ENCODE measurements at regions not wholly inside any gene's neighbourhood (a gene's known extent, or its start where the extent isn't known, plus 50 kb on each side); places are given as distances from the start of the nearest gene placed in this dataset.

- in situ Hi-C loops (cut with HindIII; ENCODE audit: low sequenced_read_pairs) = no loop called here
- no peak for DNase-seq (ENCODE audit: low spot score)
Observed at GRCh38 chr2:219967247-219968245, 340.1 kb downstream of the SLC4A3 start.

GRCh38 chr2:219968685-219969345, 341.4 kb downstream of the SLC4A3 start:
- DNase-seq (ENCODE audit: low spot score) = no peak
- in situ Hi-C loops (cut with HindIII; ENCODE audit: low sequenced_read_pairs) = no loop called here

DNA sequence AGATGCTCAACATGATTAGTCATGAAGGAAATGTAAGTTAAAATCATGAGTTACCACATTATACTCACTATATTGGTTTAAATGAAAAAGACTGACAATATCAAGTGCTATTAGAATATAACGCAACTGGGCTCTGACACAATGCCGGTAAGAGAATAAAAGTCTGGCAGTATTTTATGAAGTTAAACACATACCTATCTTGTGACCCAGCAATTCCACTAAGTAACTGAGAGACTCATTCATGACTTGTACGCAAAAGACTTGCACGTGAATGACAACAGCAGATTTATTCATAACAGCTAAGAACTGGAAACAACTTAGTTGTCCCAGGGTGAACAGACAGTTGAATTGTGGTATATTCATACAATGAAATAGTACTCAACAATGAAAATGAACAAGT, 342.1 kb downstream of the SLC4A3 start:
- DNase-seq (ENCODE audit: low spot score) = no peak
- in situ Hi-C loops (cut with HindIII; ENCODE audit: low sequenced_read_pairs) = no loop called here

DNA sequence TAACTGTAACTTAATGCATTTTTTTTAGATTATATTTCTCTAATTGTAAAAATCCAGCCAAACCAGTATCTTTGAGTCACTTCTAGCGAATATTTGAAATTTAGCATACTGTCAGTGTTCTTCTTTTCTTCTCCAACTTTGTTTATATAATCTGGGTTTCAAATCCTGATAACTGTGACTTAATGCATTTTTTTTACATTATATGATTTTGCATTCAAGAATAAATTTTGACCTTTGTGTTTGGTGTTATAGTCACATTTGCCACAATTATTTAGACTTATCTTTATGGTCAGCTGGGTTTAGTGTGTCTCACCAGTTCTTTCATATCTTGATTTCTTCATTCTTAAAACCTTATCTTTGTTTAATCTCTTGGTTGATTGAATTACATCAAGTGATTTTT, 345.7 kb downstream of the SLC4A3 start:
- no peak for DNase-seq (ENCODE audit: low spot score)
- in situ Hi-C loops (cut with HindIII; ENCODE audit: low sequenced_read_pairs) = no loop called here

- in situ Hi-C loops (cut with HindIII; ENCODE audit: low sequenced_read_pairs) = no loop called here
- DNase-seq (ENCODE audit: low spot score) = no peak
Observed at GRCh38 chr2:219976871-219977270, 349.4 kb downstream of the SLC4A3 start.

GRCh38 chr2:219980638-219981037, 353.2 kb downstream of the SLC4A3 start:
- no peak for DNase-seq (ENCODE audit: low spot score)
- in situ Hi-C loops (cut with HindIII; ENCODE audit: low sequenced_read_pairs) = no loop called here

- no peak for DNase-seq (ENCODE audit: low spot score)
- in situ Hi-C loops (cut with HindIII; ENCODE audit: low sequenced_read_pairs) = no loop called here
Observed at GRCh38 chr2:219983836-219984235, 356.4 kb downstream of the SLC4A3 start.

- DNase-seq (ENCODE audit: low spot score) = no peak
Observed at GRCh38 chr2:219985017-219985416, 357.6 kb downstream of the SLC4A3 start.

DNA sequence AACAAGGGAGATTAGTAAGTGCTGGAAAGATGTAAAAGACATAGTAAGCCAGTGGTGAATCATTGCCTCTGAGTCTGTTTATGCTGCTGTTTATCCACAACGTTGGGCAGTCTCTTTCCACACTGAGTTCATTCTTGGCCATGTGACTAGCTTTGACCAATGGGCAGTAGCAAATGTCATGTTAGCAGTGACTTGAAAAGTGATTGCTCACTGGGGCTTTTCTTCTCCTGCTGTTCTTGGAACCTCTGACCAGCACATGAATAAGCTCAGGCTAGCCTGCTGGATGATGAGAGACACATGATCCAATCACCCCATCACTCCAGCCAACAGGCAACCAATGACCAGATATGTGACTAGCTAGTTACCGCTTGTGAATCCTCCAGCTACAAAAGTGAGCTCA, 360.4 kb downstream of the SLC4A3 start:
- in situ Hi-C loops (cut with HindIII; ENCODE audit: low sequenced_read_pairs) = no loop called here
- DNase-seq (ENCODE audit: low spot score) = no peak

More at GRCh38 chr2:219985017-219985416, 357.6 kb downstream of the SLC4A3 start:
- in situ Hi-C loops (cut with HindIII; ENCODE audit: low sequenced_read_pairs) = no loop called here

DNA sequence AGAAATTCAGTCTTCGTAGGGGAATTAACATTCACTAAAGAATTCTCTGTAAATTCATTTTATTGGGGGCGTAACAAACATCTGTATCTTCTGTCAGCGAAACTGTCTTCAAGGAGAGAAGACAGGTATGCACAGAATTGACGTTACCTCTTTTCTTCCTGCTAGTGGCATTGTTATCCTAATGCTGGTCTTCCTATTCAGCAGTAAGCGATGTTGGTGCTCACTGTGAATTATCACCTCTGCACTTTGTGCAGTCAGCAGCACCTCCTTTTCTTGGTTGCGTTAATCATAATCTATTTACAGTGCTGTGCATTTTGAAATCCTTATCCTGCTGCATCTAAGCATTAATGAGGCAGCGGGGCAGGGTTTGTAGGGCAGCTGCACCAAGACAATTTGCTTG, 362.3 kb downstream of the SLC4A3 start:
- no peak for DNase-seq (ENCODE audit: low spot score)
- in situ Hi-C loops (cut with HindIII; ENCODE audit: low sequenced_read_pairs) = no loop called here

DNA sequence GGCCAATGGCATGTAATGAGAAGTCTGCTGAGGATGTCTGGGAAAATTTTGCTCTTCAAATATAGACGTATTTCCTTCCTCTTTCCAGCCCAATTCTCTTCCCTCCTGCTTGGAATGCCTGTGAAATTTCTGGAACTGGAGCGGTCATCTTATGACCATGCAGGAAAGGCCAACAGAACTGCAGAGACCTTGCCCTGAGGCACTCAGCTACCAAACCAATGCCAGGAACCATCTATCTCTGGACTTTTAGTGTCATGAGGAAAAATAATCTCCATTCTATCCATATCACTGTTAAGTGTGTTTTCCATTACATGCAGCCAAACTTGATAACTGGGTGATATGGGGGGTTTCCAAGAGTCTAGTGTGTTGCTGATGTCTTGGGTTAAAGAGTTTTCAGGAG, 363.7 kb downstream of the SLC4A3 start:
- no peak for DNase-seq (ENCODE audit: low spot score)
- in situ Hi-C loops (cut with HindIII; ENCODE audit: low sequenced_read_pairs) = no loop called here

GRCh38 chr2:219995399-219995798, 368.0 kb downstream of the SLC4A3 start:
- no peak for DNase-seq (ENCODE audit: low spot score)
- in situ Hi-C loops (cut with HindIII; ENCODE audit: low sequenced_read_pairs) = no loop called here

DNA sequence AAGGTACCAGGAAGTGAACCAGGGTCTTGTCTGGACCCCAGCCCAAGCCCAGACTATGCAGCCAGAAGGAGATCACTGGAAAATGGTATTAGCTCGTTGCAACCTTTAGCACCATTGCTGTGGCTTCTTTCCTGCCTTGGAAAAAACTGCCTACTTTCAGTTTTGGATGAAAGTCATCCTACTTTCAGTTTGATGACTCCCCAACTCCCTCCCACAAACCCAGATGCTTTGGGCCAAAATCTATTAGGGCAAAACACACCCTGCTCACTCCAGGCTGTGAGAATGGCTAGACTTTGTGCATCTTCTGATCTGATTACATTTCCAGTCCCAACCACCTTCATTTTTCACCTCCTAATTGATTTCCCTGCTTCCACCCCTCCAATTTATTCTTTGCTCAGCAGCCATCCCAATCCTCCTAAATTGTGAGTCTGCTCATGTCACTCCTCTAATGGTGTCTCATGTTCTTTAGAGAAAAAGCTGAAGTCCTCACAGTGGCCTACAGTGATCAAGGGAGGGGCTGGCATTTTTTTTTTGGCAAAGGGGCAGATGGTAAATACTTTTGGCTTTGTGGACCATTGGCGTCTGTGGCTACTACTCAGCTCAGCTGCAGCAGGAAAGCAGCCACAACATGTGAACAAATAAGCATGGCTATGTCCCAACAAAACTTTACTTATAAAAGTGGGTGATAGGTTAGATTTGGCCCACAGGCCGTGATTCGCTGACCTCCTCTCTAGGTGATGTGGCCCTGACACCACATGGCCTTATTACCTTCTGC, 368.7 kb downstream of the SLC4A3 start:
- in situ Hi-C loops (cut with HindIII; ENCODE audit: low sequenced_read_pairs) = no loop called here
- DNase-seq (ENCODE audit: low spot score) = no peak

GRCh38 chr2:219997341-219997851, 370.0 kb downstream of the SLC4A3 start:
- in situ Hi-C loops (cut with HindIII; ENCODE audit: low sequenced_read_pairs) = no loop called here
- no peak for DNase-seq (ENCODE audit: low spot score)

DNA sequence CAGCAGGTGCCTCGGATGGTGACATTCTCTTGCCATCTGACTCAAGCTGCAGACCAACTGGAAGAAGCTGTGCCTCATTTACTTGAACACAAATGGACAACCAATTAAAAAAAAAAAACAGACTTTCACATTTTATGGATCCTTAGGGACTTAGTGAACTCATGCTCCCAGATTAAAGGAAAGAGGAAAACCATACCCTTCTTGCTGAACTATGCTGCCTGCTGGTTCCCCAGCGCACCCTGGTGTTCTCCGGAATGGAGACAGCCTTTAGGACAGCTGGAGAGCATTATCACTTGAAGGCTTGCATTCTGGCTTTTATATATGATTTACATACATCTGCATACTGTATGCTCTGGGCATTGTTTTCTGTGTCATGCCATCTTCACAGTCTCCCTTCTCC, 370.7 kb downstream of the SLC4A3 start:
- DNase-seq (ENCODE audit: low spot score) = no peak
- in situ Hi-C loops (cut with HindIII; ENCODE audit: low sequenced_read_pairs) = no loop called here

DNA sequence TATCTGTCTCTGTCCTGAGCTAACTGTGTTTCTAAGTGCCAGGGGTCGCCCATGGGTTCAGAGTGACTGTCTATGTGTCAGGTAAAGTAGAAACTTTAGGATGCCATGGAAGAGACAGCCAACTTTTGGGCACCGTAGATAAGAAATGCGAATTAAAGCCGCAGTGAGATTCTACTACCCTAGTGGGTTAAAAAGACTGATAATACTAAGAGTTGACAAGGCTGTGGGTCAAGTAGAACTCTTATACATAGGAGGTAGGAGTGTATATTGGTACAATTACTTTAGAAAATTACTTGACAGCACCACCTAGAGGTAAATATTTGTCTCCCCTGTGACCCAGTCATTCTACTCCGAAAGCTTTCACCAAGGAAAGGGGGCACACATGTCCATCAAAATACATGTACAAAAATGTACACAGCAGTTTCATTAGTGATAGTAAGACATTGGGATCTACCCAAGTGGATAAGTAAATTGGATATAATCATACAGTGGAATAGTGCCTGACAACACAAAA, 371.3 kb downstream of the SLC4A3 start:
- in situ Hi-C loops (cut with HindIII; ENCODE audit: low sequenced_read_pairs) = no loop called here
- DNase-seq (ENCODE audit: low spot score) = no peak

DNA sequence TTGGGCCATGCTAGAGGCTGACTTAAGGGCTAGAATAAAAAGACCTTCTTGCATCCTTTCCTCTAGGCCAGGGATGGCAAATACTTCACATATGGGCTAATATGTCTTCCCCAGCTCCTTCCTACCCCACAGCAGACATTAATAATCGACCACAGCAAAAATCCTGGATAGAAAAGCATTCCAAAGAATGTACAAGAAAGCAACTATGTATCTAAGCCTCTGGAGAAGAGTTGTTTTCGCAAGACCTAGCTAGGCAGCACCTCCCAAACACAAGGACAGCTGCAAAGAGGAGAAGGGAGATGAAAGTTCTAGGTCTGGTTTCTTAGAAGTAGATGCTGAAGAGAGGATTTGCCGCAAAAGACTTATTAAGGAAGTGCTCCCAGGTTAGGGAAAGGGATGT, 372.6 kb downstream of the SLC4A3 start:
- in situ Hi-C loops (cut with HindIII; ENCODE audit: low sequenced_read_pairs) = no loop called here
- DNase-seq (ENCODE audit: low spot score) = no peak

DNA sequence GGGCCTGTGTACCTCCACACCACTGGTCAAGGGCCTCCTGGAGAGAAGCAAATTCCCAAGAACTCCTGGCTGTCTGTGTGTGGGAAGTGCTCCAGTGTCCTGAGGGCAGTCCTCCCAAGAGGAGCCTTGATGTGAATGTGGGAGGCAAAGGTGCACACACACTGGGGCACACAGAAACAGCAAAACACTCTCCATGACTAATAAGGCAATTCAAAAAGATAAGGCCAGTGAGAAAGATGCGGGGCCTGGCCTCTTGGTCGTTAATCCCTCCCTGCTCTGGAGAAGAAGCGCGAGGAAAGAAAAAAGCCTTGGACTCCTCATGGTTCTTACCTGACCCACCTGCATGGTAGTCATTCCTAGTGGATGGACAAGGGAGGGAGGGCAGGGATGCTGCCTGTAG, 373.2 kb downstream of the SLC4A3 start:
- in situ Hi-C loops (cut with HindIII; ENCODE audit: low sequenced_read_pairs) = no loop called here
- DNase-seq (ENCODE audit: low spot score) = no peak

DNA sequence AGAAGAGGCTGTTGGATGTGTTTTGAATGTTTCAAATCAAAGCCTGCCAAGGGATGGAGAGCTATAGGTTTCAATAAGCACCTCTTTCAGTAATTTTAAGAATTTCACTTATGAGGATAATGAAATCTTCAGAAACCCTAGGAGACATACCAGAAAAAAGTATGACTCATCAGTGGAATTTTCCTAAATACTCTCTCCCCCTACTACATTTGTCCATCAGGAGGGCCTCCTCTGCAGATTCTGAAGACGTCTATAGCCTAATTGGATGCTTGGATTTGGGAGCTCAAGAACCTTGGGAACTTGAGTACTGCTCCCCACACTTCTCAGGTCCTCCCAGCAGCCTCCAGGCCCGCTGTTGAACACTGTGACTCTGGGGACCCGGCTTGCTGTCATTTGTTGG, 374.3 kb downstream of the SLC4A3 start:
- no peak for DNase-seq (ENCODE audit: low spot score)
- in situ Hi-C loops (cut with HindIII; ENCODE audit: low sequenced_read_pairs) = no loop called here

Data from G401 (cell line).